Epithelial cell of esophagus (primary cell): ENCODE measurements at regions not wholly inside any gene's neighbourhood (a gene's known extent, or its start where the extent isn't known, plus 50 kb on each side); places are given as distances from the start of the nearest gene placed in this dataset.

Source experiments
- DNase-seq: peaks from one replicate; pipeline ENCODE4 v3.0.0; 2010; ENCODE audit warnings: low read depth
- H3K4me3 ChIP-seq: 2 replicates; pipeline ENCODE4 v1.5.1; 2011; ENCODE audit warnings: mild to moderate bottlenecking, low read length, control low read depth
- TF ChIP-seq, protein P1 (sequence below): IDR thresholded peaks from 2 replicates; pipeline ENCODE4 v1.5.1; 2011; ENCODE audit warnings: low read depth, mild to moderate bottlenecking, low read length, control low read depth, inconsistent platforms; ENCODE audit not compliant: insufficient read depth; ENCODE audit errors: missing control alignments

DNA sequence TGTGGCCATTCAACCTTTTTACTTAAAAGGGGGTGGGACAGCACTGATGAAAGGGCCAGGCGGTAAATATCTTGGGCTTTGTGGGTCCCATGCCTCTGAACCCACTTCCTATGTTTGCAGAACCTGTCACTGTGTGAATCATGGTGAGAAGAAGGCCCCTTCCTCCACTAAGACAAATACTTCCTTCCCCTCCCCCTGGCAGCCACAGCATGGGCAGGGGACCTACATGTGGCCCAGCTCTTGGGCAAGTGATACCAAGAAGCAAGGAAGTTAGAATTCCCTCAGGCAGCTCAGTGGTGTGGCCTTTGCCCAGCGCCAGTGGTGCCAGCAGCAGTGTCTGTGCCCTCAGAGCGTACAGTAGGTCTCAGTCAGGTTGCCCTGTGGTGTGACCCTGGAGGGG is 168.6 kb downstream of the TRIM33 start:
- TF ChIP-seq, protein P1, sequence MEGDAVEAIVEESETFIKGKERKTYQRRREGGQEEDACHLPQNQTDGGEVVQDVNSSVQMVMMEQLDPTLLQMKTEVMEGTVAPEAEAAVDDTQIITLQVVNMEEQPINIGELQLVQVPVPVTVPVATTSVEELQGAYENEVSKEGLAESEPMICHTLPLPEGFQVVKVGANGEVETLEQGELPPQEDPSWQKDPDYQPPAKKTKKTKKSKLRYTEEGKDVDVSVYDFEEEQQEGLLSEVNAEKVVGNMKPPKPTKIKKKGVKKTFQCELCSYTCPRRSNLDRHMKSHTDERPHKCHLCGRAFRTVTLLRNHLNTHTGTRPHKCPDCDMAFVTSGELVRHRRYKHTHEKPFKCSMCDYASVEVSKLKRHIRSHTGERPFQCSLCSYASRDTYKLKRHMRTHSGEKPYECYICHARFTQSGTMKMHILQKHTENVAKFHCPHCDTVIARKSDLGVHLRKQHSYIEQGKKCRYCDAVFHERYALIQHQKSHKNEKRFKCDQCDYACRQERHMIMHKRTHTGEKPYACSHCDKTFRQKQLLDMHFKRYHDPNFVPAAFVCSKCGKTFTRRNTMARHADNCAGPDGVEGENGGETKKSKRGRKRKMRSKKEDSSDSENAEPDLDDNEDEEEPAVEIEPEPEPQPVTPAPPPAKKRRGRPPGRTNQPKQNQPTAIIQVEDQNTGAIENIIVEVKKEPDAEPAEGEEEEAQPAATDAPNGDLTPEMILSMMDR = no peak
- no peak for DNase-seq
- no peak overlapping the region for H3K4me3 ChIP-seq

DNA sequence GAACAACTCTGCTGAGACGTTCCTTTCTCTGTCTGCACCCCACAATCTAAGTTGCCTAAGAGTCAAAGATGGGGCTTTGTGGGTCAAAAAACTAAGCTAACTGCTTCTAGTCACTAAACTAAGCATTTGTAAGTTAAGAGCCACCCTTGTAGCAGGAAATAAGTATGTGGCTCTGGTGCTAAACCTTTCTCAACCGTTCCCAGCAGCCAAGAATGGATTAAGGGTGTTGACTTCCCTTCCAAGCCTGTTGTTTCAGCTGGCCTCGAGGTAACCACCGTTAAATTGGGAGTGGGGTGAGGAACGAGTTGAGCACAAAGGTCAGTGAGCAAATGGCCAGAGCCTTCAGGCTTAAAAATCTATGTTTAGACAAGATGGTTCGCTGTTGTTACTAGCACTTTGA is 169.1 kb downstream of the TRIM33 start:
- no peak overlapping the region for H3K4me3 ChIP-seq
- no peak for DNase-seq
- TF ChIP-seq, protein P1 = no peak

DNA sequence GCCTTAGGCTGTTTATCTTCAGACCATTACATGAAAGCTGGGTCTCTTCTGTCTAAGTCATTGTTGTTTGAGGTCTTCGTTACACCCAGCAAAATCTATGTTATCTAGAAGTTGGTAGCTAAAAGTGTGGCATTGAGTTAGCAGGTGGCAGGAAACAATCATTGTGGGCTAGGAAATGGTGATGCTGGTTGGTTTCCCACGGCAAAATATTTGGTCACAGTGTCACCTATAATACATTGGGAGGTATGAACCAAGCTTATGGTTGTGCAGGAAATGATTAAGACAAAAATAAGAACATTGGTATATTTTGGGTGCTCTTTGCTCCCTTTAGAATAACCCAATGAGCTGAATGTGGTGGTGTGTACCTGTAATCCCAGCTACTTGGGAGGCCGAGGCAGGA is 169.7 kb downstream of the TRIM33 start:
- H3K4me3 ChIP-seq = no peak overlapping the region
- DNase-seq = no peak
- TF ChIP-seq, protein P1 = no peak

DNA sequence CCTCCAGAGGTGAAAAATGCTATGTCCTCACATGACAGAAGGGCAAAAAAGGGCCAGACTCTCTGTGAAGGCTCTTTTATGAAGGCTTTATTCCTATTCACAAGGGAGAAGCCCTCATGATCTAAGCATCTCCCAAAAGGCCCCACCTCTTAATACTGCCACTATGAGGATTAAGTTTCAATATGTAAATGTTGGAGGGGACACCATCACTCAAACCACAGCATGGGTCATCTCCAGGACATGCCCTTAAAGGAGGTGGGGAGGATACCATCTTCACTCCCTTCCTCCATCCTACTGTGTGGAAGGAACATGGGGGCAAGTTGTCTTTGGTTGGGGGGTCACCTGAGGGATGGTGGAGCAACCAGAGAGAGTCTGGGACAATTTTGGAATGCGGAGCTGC is 170.1 kb downstream of the TRIM33 start:
- TF ChIP-seq, protein P1 = no peak
- no peak overlapping the region for H3K4me3 ChIP-seq

DNA sequence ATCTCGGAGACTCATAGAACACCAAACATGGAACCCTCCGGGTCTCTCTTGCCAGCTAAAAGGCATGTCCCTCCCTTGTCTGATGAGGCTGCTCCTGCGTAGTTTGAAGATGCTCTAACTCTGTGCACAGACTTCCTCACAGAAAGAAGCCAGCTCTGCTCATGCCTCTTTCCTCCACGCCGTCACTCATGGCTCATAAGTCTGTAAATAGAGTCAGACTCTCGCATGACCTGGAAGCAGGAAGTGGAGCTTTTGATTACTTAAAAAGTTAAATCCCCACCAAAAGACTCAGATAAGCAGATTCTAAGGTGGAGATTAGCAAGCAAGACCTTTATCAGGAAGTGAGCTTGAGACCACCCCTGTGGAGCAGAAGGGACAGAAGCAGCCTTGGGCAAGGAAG is 171.6 kb downstream of the TRIM33 start:
- no peak overlapping the region for H3K4me3 ChIP-seq
- no peak for DNase-seq
- TF ChIP-seq, protein P1 = no peak

More for the DNA sequence above, 170.1 kb downstream of the TRIM33 start:
- DNase-seq = no peak

DNA sequence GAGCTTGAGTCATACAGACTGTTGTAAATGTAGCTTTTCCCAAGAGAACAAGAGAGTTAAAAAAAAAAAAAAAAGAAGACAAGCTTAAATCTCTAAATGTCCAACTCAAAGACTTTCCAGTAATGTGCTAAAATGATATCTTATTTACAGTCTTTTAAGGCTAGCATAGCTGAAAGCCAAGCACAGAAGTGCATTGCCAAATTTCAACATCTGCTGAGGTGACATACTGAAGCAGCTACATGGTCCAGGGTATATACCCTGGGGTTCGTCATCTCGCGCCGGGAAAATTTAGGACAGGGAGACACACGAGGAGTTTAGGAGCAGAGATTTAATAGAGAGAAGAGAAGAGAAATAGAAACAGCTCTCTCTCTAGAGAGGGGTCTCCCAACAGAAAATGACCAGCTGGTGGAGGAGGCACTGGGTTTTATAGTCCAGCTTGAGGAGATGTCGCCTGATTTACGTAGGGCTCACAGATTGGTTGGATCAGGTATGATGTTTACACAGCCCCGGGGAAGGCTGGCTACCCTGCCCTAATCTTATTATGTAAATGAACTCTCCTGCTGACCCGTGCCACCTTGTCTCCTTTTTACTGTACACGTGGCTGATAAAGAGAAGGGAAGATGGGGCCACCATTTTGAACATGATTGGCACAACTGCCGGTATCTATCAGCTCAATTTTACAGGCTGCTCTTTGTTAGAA is 172.7 kb downstream of the TRIM33 start:
- TF ChIP-seq, protein P1 = no peak
- no peak overlapping the region for H3K4me3 ChIP-seq
- no peak for DNase-seq

DNA sequence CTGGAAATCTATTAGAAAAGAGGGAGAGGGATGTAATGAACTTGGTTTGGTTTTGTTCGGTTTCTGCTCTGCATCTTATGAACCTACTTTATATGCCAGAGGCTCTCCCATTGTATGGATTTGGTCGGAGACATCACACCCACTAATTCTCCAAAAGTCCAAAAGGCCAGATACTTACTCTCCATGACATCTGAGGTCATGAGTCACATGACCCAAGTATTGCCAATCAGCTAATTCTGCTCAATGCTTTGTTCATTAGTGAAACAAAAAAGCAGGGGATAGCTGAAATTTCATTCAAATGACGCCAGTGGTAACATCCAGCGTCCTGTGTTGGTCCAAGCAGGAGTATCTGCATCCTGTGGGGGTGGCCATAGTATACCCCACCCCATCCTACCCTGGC is 173.6 kb downstream of the TRIM33 start:
- no peak for DNase-seq
- H3K4me3 ChIP-seq = no peak overlapping the region
- TF ChIP-seq, protein P1 = no peak
